SU-DHL-6 (cell line): ENCODE measurements at regions not wholly inside any gene's neighbourhood (a gene's known extent, or its start where the extent isn't known, plus 50 kb on each side); places are given as distances from the start of the nearest gene placed in this dataset.

Experiments used
- EZH2phosphoT487 ChIP-seq: fragments of 200-600 bp; sonication (generic), shearing (Covaris generic); conservative IDR thresholded peaks from 2 replicates; pipeline ENCODE4 v1.6.1; 2018; ENCODE audit warnings: mild to moderate bottlenecking, antibody characterized with exemption, low read length, moderate library complexity, mixed read lengths
- TF ChIP-seq, protein P1 (sequence below): fragments of 200-600 bp; sonication (generic); IDR thresholded peaks from one replicate; pipeline ENCODE4 v1.5.1; 2017; ENCODE audit warnings: antibody characterized with exemption, mild to moderate bottlenecking, low read length, moderate library complexity; ENCODE audit not compliant: insufficient read depth, poor library complexity, severe bottlenecking

- TF ChIP-seq, protein P1, sequence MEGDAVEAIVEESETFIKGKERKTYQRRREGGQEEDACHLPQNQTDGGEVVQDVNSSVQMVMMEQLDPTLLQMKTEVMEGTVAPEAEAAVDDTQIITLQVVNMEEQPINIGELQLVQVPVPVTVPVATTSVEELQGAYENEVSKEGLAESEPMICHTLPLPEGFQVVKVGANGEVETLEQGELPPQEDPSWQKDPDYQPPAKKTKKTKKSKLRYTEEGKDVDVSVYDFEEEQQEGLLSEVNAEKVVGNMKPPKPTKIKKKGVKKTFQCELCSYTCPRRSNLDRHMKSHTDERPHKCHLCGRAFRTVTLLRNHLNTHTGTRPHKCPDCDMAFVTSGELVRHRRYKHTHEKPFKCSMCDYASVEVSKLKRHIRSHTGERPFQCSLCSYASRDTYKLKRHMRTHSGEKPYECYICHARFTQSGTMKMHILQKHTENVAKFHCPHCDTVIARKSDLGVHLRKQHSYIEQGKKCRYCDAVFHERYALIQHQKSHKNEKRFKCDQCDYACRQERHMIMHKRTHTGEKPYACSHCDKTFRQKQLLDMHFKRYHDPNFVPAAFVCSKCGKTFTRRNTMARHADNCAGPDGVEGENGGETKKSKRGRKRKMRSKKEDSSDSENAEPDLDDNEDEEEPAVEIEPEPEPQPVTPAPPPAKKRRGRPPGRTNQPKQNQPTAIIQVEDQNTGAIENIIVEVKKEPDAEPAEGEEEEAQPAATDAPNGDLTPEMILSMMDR: no peak
- TF ChIP-seq EZH2phosphoT487: no peak
These were observed 310.7 kb upstream of the ZNF717 start for GRCh38 chr3:76096036-76096435.
